ENCODE measurements at regions not wholly inside any gene's neighbourhood (a gene's known extent, or its start where the extent isn't known, plus 50 kb on each side); places are given as distances from the start of the nearest gene placed in this dataset.
"Not testable (repeated sequence)": the region's sequence is repeated elsewhere in the genome, so short reads cannot be mapped to it uniquely, and the experiment has no call there.

GRCh38 chr1:146326863-146327262 lies 98.0 kb upstream of the NOTCH2NLA start:
- DNase-seq (ENCODE audit: low spot score), result not testable (repeated sequence)

DNA sequence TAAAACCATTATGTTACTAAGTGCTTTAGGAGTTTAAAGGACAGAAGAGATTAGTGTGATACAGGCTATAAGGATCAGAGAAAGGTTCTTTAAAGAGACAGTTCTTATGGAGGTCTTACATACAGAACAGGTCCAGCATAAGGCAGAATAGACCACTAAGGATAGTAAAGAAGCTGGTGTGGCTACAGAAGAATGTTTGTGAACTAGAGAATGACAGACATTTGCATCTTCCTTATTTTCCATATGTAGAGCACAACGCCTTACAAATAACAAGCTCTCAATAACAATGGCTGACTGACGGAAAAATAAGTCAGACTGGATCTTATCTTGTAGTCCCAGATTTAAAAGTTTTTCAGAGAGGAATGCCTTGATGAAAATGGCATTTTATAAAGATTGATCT lies 95.6 kb upstream of the NOTCH2NLA start:
- DNase-seq (ENCODE audit: low spot score), result not testable (repeated sequence)

GRCh38 chr1:146323302-146323701 lies 94.5 kb upstream of the NOTCH2NLA start:
- DNase-seq (ENCODE audit: low spot score), result not testable (repeated sequence)

- DNase-seq (ENCODE audit: low spot score), result not testable (repeated sequence)
These were observed 94.1 kb upstream of the NOTCH2NLA start for GRCh38 chr1:146322893-146323292.

- DNase-seq (ENCODE audit: low spot score), result not testable (repeated sequence)
These were observed 89.9 kb upstream of the NOTCH2NLA start for GRCh38 chr1:146318715-146319114.

- not testable (repeated sequence) for DNase-seq (ENCODE audit: low spot score)
These were observed 89.0 kb upstream of the NOTCH2NLA start for GRCh38 chr1:146317785-146318184.

DNA sequence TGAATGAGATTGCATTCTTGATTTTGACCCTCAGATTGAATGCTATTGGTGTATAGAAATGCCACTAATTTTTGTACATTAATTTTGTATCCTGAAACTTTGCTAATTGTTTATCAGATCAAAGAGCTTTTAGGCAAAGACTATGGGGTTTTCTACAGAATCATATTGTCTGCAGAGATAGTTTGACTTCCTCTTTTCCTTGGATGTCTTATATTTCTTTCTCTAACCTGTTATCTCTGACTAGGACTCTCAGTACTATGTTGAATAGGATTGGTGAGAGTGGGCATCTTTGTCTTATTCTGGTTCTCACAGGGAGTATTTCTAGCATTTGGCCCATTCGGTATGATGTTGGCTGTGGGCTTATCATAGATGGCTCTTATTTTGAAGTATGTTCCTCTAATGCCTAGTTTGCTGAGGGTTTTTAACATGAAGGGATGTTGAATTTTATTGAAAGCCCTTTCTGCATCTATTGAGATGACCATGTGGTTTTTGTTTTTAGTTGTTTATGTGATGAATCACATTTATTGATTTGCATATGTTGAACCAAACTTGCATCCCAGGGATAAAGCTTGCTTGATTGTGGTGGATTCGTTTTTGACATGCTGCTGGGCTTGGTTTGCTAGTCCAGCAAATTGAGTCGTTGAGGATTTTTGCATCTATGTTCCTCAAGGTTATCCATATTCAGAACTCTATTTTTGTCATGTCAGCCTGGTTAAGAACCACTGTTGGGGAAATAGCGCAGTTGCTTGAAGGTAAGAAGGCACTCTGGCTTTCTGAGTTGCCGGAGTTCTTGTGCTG lies 85.8 kb upstream of the NOTCH2NLA start:
- not testable (repeated sequence) for DNase-seq (ENCODE audit: low spot score)

- not testable (repeated sequence) for DNase-seq (ENCODE audit: low spot score)
These were observed 81.8 kb upstream of the NOTCH2NLA start for GRCh38 chr1:146310579-146310978.

- not testable (repeated sequence) for DNase-seq (ENCODE audit: low spot score)
These were observed 80.6 kb upstream of the NOTCH2NLA start for GRCh38 chr1:146309427-146309826.

DNA sequence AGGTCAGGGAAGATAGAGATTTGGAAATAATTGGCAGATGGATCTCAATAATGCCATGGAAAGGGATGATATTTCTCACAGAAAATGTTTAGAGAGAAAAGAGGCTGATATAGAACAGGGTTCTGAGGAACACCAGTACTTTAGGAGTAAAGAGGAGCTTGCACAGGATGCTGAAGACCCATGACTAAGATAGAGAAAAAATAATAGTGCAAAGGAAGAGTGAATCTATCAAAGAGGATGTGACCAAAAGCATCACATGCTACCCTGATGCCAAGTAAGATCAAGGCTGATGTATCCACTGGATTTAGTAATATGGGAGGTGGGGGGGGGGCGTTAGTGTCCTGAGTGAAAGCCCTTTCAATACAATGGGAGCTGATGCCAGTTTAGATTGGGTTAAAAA lies 80.1 kb upstream of the NOTCH2NLA start:
- not testable (repeated sequence) for DNase-seq (ENCODE audit: low spot score)

DNA sequence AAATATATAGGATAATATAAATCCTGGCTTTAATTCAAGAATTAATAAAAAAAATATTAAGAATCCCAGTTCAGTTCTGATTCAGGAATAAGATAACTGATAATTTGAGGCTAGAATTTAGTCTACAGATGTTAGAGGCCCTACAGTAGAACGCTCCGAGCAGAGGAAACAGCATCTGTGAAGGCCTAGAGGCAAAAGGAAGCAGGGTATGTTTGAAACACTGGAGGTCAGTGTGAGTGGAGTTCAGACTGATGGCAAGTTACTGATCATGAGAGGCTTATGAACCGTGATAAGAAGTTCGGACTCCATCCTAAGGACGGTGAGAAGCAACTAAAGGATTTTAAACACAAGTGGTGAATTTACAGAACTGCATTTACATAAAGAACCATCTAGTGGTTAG lies 79.3 kb upstream of the NOTCH2NLA start:
- not testable (repeated sequence) for DNase-seq (ENCODE audit: low spot score)

- not testable (repeated sequence) for DNase-seq (ENCODE audit: low spot score)
These were observed 78.8 kb upstream of the NOTCH2NLA start for GRCh38 chr1:146307632-146308031.

GRCh38 chr1:146306651-146307050 lies 77.8 kb upstream of the NOTCH2NLA start:
- not testable (repeated sequence) for DNase-seq (ENCODE audit: low spot score)

DNA sequence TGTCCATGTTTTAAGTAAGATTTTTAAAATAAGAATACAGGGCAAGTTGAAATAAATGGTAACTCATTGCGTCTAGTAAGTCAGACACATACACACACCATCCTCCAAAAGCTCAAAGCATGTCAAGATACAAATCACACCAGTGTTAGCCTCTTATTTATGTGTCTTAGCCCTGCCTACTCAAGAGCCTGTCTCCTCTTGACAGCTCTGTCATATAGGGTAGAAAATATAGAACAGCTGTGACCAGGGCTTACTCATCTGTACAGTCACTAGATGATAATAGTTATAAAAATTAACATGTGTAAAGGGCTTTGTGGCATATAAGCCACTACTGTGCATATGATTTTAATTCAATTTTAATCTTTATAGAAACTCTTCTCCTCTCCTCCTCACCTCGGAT lies 76.6 kb upstream of the NOTCH2NLA start:
- not testable (repeated sequence) for DNase-seq (ENCODE audit: low spot score)

DNA sequence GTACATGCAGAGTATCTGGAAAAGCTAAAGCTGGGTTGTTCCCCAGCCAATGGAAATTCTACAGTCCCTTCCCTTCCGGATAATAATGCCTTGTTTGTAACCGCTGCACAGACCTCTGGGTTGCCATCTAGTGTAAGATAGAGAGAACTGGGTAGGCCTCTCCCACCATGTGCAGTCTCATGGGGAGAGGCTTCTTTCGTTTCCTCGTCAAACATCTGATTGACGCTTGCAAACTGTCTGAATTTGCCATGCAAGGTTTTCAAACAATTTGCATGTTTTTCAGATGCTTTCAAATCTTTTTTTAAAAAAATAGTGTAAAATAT lies 69.7 kb upstream of the NOTCH2NLA start:
- DNase-seq (ENCODE audit: low spot score), result not testable (repeated sequence)

DNA sequence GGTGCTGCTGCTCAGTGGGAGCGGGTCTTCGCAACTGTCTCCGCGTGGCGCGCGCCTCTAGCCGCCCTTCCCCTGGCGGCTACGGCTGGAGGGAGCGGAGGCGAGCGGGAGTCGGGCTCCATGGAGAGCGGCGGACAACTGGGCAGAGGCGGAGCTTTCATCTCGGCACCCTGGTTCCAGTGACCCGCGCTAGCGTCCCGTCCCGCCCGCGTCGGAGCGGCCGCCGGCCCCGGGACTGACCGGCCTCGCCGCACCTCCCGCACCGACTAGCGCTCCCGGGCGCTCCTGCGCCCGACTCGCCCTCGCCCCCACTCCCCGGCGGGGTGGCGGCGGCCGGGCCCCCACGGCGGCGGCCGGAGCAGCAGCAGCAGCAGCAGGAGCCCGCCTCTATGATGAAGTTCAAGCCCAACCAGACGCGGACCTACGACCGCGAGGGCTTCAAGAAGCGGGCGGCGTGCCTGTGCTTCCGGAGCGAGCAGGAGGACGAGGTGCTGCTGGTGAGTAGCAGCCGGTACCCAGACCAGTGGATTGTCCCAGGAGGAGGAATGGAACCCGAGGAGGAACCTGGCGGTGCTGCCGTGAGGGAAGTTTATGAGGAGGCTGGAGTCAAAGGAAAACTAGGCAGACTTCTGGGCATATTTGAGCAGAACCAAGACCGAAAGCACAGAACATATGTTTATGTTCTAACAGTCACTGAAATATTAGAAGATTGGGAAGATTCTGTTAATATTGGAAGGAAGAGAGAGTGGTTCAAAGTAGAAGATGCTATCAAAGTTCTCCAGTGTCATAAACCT lies 69.2 kb upstream of the NOTCH2NLA start:
- DNase-seq (ENCODE audit: low spot score), result not testable (repeated sequence)

DNA sequence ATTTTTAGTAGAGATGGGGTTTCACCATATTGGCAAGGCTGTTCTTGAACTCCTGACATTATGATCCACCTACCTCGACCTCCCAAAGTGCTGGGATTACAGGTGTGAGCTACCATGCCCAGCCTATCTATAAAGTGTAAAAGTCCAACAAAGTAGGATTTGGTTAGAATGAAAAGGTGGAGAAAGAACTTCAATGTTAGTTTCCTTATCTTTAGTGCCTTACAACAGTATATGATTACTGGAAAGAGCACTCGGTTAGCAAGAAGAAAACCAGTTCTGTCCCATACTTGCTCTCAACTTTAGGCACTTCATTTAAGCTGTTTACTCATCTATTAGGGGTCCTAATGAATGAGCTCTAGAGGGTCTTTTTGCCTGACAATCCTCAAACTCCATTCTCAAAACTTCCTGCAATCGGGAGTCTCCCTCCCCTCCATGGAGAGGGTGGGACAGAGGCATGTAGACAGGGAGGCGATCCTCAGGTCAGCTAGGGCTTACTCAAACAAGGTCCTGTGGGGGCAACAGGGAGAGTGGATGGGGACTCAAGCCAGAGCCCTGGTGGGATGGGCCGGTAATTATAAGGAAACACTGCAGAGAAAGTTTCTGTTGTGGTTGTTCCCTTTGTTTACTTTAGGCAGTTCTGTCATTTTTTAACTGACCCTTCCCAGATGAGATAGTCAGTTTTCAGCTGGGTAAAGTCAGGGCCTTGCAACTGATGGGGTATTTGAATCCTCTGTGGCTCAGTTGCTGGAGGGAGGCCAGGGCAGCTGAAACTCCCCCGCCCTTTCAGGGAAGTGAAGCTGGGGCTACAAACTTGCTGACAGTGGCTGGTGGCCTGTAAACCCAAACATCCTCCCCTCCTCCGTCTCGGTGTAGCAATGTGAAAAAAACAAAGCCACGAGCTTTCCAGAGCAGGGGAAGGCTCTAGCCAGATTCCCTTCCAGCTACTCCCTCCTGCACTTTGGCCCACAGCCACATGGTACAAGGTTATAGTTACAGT lies 64.4 kb upstream of the NOTCH2NLA start:
- DNase-seq (ENCODE audit: low spot score), result not testable (repeated sequence)

- not testable (repeated sequence) for DNase-seq (ENCODE audit: low spot score)
These were observed 63.6 kb upstream of the NOTCH2NLA start for GRCh38 chr1:146292424-146292823.

- DNase-seq (ENCODE audit: low spot score), result not testable (repeated sequence)
These were observed 59.1 kb upstream of the NOTCH2NLA start for GRCh38 chr1:146287881-146288280.

DNA sequence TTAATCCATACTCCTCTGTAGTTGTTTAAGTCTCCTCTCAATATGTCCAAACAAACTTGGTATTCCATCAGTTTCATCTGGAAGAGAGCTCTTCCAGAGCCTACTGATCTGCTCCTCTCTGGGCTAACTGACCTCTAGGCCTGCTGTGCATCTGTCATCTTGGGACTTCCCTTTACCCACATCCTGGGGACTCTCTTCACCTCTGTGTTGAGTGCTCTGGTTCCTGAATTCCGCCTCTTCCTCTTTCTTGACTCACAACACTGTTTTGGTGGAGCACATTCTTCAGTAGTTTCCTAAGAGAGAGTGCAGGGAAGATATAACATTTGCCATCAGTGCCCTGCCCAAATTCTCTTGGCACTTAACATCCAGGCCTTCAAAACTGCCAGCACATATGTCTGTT lies 55.9 kb upstream of the NOTCH2NLA start:
- not testable (repeated sequence) for DNase-seq (ENCODE audit: low spot score)

- not testable (repeated sequence) for DNase-seq (ENCODE audit: low spot score)
These were observed 54.7 kb upstream of the NOTCH2NLA start for GRCh38 chr1:146283527-146283880.

All from HuH-7 (cell line).